ENCODE measurements at regions not wholly inside any gene's neighbourhood (a gene's known extent, or its start where the extent isn't known, plus 50 kb on each side); places are given as distances from the start of the nearest gene placed in this dataset.

GRCh38 chr11:71151561-71151960 is 100.8 kb downstream of the SHANK2 start:
- DNase-seq (ENCODE audit: low spot score): no peak
- no peak overlapping the region for H3K27ac ChIP-seq
- no peaks in the 10 kb centered on the region for H3K9me3 ChIP-seq
- no peaks in the 10 kb centered on the region for H3K4me1 ChIP-seq (replicated peaks)
- intact Hi-C loops (cut with DNase I): no loop called here
- TF ChIP-seq POLR2AphosphoS5 (IDR thresholded peaks at IDR 0.05) (no peak), POLR2A (IDR thresholded peaks at IDR 0.05) (no peak)
- TF ChIP-seq, protein P1, sequence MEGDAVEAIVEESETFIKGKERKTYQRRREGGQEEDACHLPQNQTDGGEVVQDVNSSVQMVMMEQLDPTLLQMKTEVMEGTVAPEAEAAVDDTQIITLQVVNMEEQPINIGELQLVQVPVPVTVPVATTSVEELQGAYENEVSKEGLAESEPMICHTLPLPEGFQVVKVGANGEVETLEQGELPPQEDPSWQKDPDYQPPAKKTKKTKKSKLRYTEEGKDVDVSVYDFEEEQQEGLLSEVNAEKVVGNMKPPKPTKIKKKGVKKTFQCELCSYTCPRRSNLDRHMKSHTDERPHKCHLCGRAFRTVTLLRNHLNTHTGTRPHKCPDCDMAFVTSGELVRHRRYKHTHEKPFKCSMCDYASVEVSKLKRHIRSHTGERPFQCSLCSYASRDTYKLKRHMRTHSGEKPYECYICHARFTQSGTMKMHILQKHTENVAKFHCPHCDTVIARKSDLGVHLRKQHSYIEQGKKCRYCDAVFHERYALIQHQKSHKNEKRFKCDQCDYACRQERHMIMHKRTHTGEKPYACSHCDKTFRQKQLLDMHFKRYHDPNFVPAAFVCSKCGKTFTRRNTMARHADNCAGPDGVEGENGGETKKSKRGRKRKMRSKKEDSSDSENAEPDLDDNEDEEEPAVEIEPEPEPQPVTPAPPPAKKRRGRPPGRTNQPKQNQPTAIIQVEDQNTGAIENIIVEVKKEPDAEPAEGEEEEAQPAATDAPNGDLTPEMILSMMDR (IDR thresholded peaks at IDR 0.05): no peak
- no peaks in the 10 kb centered on the region for H3K27me3 ChIP-seq (replicated peaks; ENCODE audit: insufficient read depth)
- H3K4me3 ChIP-seq: no peak overlapping the region
- H3K36me3 ChIP-seq: no peaks in the 10 kb centered on the region
- 92% methylated on average over 14 of the region's 14 CpGs for WGBS

DNA sequence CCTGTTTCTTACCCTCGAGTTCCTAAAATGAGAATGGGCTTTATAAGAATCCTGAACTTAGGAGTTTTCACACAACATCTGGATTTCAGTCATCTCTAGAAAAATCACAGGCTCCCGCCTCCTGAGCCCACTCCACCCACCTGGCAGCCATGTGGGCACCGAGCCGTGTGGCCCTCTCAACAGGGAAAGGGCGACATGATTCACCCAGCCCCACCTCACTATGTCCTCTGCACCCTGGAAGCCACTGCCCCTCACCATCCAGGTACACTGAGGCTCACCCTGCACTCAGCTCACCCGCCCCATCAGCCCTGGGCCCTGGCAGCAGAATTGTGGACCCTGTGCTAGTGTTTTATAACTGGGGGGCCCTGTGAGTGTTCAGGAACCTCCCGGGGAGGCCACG is 101.5 kb downstream of the SHANK2 start:
- Histone ChIP-seq H3K27ac (no peak overlapping the region), H3K9me3 (no peaks in the 10 kb centered on the region), H3K36me3 (no peaks in the 10 kb centered on the region), H3K4me3 (no peak overlapping the region), H3K4me1 (replicated peaks) (no peaks in the 10 kb centered on the region), H3K27me3 (replicated peaks; ENCODE audit: insufficient read depth) (no peaks in the 10 kb centered on the region)
- DNase-seq (ENCODE audit: low spot score): no peak
- no peak for TF ChIP-seq POLR2A (IDR thresholded peaks at IDR 0.05)
- 89% methylated on average over 8 of the region's 8 CpGs for WGBS
- intact Hi-C loops (cut with DNase I): no loop called here

GRCh38 chr11:71148716-71149115 is 103.7 kb downstream of the SHANK2 start:
- H3K27ac ChIP-seq: no peak overlapping the region
- no peaks in the 10 kb centered on the region for H3K27me3 ChIP-seq (replicated peaks; ENCODE audit: insufficient read depth)
- no peak for DNase-seq (ENCODE audit: low spot score)
- no peak overlapping the region for H3K4me3 ChIP-seq
- TF ChIP-seq POLR2A (IDR thresholded peaks at IDR 0.05): no peak
- TF ChIP-seq, protein P1 (IDR thresholded peaks at IDR 0.05): no peak
- no peak for TF ChIP-seq POLR2AphosphoS5 (IDR thresholded peaks at IDR 0.05)
- 73% methylated on average over 8 of the region's 8 CpGs for WGBS
- intact Hi-C loops (cut with DNase I): no loop called here
- H3K9me3 ChIP-seq: no peaks in the 10 kb centered on the region
- H3K4me1 ChIP-seq (replicated peaks): no peaks in the 10 kb centered on the region
- no peaks in the 10 kb centered on the region for H3K36me3 ChIP-seq

DNA sequence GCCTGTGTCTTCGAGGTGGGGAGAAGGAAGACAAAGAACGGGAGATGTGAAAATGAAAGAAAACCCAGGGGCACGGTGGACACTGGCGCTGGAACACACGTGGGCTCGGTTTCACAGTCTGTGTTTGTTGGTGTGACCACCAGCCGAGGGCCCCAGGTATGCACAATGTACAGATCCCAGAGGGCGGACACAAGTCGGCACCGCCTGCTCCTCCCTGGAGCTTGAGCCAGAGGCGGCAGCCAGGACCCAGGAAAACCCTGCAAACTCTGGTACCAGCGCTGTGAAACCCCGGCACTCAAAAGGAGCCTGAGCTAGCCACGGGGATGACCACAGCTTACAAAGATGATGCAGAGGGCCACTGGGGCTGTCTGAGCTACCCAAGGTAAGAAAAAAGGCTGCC is 105.0 kb downstream of the SHANK2 start:
- no peaks in the 10 kb centered on the region for H3K4me1 ChIP-seq (replicated peaks)
- WGBS: 90% methylated on average over 14 of the region's 14 CpGs
- no peaks in the 10 kb centered on the region for H3K36me3 ChIP-seq

GRCh38 chr11:71146846-71147245 is 105.5 kb downstream of the SHANK2 start:
- Histone ChIP-seq H3K27me3 (replicated peaks; ENCODE audit: insufficient read depth) (no peaks in the 10 kb centered on the region), H3K27ac (no peak overlapping the region), H3K36me3 (no peaks in the 10 kb centered on the region), H3K4me1 (replicated peaks) (no peaks in the 10 kb centered on the region), H3K9me3 (no peaks in the 10 kb centered on the region), H3K4me3 (no peak overlapping the region)
- WGBS: 95% methylated on average over 20 of the region's 20 CpGs
- TF ChIP-seq POLR2A (IDR thresholded peaks at IDR 0.05): no peak
- TF ChIP-seq POLR2AphosphoS5 (IDR thresholded peaks at IDR 0.05): no peak
- TF ChIP-seq, protein P1 (IDR thresholded peaks at IDR 0.05): no peak
- intact Hi-C loops (cut with DNase I): no loop called here
- no peak for DNase-seq (ENCODE audit: low spot score)

More for the DNA sequence above, 105.0 kb downstream of the SHANK2 start:
- intact Hi-C loops (cut with DNase I): no loop called here
- Histone ChIP-seq H3K4me3 (no peak overlapping the region), H3K27ac (no peak overlapping the region), H3K9me3 (no peaks in the 10 kb centered on the region), H3K27me3 (replicated peaks; ENCODE audit: insufficient read depth) (no peaks in the 10 kb centered on the region)
- no peak for DNase-seq (ENCODE audit: low spot score)
- TF ChIP-seq POLR2AphosphoS5 (IDR thresholded peaks at IDR 0.05): no peak
- TF ChIP-seq, protein P1 (IDR thresholded peaks at IDR 0.05): no peak
- TF ChIP-seq POLR2A (IDR thresholded peaks at IDR 0.05): no peak
